ENCODE measurements at regions not wholly inside any gene's neighbourhood (a gene's known extent, or its start where the extent isn't known, plus 50 kb on each side); places are given as distances from the start of the nearest gene placed in this dataset.
A peak's percentile ranks its signal among the peaks of the same experiment; 100 is the strongest.

- peak in 8 of 11 donors; percentile 7 to 34 (median 19) for DNase-seq (ENCODE audit: extremely low read depth in 1 of 11, low read depth in 9 of 11, low spot score in 4 of 11)
Observed at GRCh38 chr20:11451793-11452291, 465.9 kb upstream of the BTBD3 start.

GRCh38 chr20:11452326-11452725 lies 465.4 kb upstream of the BTBD3 start:
- DNase-seq (ENCODE audit: extremely low read depth in 1 of 11, low read depth in 9 of 11, low spot score in 4 of 11) = no peak

GRCh38 chr20:11453430-11453829 lies 464.3 kb upstream of the BTBD3 start:
- DNase-seq (ENCODE audit: extremely low read depth in 1 of 11, low read depth in 9 of 11, low spot score in 4 of 11) = no peak

DNA sequence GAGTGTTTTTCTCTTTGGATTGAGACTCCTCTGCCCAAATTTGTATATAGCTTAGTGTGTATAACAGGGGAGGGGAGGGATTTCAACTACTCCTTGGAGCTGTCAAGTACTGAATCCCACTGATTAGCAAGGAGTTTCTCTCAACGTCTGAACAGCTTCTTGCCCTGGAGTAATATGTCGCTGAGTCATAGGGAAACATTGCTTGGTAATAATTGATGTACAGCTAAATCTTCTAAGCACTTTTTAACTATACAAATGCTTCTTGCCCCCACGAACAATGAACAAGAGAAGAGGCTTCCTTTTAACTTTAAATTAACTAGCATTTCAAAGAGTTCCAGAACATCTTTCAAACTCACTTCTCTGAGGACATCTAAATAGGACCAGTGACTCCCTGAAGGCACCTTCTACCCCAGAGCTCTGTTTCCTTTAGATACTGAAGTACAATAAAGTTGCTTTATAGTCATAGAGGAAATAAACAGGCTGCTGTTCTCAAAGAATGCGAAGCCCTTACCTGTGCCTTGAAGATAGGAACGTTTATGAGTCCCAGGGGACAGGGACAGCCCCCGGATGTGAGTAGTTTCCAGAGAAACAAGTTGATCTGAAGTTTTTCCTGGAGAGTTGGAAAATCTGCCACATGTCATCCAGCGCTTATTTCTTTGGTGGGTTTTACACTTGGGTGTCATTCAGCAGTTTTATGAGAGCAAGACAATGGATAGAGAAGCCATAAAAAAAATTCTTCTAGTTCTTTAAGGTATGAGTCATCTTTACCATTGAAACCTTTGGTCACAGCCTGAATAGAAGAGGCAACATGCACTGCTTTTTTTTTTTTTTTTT lies 462.5 kb upstream of the BTBD3 start:
- DNase-seq (ENCODE audit: extremely low read depth in 1 of 11, low read depth in 9 of 11, low spot score in 4 of 11) = no peak

GRCh38 chr20:11457488-11457887 lies 460.2 kb upstream of the BTBD3 start:
- DNase-seq (ENCODE audit: extremely low read depth in 1 of 11, low read depth in 9 of 11, low spot score in 4 of 11) = no peak

GRCh38 chr20:11459090-11459890 lies 458.4 kb upstream of the BTBD3 start:
- no peak for DNase-seq (ENCODE audit: extremely low read depth in 1 of 11, low read depth in 9 of 11, low spot score in 4 of 11)

GRCh38 chr20:11467436-11467835 lies 450.3 kb upstream of the BTBD3 start:
- DNase-seq (ENCODE audit: extremely low read depth in 1 of 11, low read depth in 9 of 11, low spot score in 4 of 11) = no peak

- no peak for DNase-seq (ENCODE audit: extremely low read depth in 1 of 11, low read depth in 9 of 11, low spot score in 4 of 11)
Observed at GRCh38 chr20:11468880-11469279, 448.8 kb upstream of the BTBD3 start.

DNA sequence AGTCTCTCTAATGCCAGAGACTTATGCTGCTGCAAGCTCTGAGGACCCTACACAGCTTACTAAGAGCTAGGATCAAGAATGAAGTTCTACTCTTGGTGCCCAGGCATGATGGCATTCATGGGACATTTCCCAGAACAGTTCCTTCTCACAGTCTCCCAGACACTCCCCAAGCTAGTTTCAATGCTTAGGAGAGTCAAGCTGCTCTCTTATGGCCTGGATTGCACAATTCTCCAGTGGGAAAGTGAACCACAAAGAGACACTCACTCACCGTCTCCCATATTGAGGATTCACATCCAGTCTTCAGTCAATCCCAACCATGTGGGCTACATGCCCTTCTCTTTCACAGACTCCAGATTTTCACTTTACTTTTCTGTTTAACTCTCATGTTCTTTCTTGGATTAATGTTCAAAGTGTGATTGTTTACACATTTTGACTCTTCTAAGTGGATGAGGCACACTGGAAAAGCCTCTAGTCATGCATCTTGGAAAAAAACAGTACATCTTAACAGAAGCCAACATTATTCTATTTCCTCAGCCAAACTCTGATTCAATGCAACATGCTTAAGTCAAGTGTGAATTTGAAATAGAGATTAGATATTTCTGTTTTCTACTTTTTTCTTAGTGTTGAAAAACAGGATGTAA lies 447.8 kb upstream of the BTBD3 start:
- no peak for DNase-seq (ENCODE audit: extremely low read depth in 1 of 11, low read depth in 9 of 11, low spot score in 4 of 11)

- DNase-seq (ENCODE audit: extremely low read depth in 1 of 11, low read depth in 9 of 11, low spot score in 4 of 11) = no peak
Observed at GRCh38 chr20:11473983-11474382, 443.7 kb upstream of the BTBD3 start.

GRCh38 chr20:11483697-11484096 lies 434.0 kb upstream of the BTBD3 start:
- DNase-seq (ENCODE audit: extremely low read depth in 1 of 11, low read depth in 9 of 11, low spot score in 4 of 11) = no peak

- DNase-seq (ENCODE audit: extremely low read depth in 1 of 11, low read depth in 9 of 11, low spot score in 4 of 11) = no peak
Observed at GRCh38 chr20:11484479-11484878, 433.2 kb upstream of the BTBD3 start.

- no peak for DNase-seq (ENCODE audit: extremely low read depth in 1 of 11, low read depth in 9 of 11, low spot score in 4 of 11)
Observed at GRCh38 chr20:11492386-11492785, 425.3 kb upstream of the BTBD3 start.

- DNase-seq (ENCODE audit: extremely low read depth in 1 of 11, low read depth in 9 of 11, low spot score in 4 of 11) = no peak
Observed at GRCh38 chr20:11492846-11493245, 424.8 kb upstream of the BTBD3 start.

GRCh38 chr20:11496380-11496779 lies 421.3 kb upstream of the BTBD3 start:
- no peak for DNase-seq (ENCODE audit: extremely low read depth in 1 of 11, low read depth in 9 of 11, low spot score in 4 of 11)

GRCh38 chr20:11497545-11497944 lies 420.1 kb upstream of the BTBD3 start:
- no peak for DNase-seq (ENCODE audit: extremely low read depth in 1 of 11, low read depth in 9 of 11, low spot score in 4 of 11)

GRCh38 chr20:11499101-11499634 lies 418.5 kb upstream of the BTBD3 start:
- no peak for DNase-seq (ENCODE audit: extremely low read depth in 1 of 11, low read depth in 9 of 11, low spot score in 4 of 11)

DNA sequence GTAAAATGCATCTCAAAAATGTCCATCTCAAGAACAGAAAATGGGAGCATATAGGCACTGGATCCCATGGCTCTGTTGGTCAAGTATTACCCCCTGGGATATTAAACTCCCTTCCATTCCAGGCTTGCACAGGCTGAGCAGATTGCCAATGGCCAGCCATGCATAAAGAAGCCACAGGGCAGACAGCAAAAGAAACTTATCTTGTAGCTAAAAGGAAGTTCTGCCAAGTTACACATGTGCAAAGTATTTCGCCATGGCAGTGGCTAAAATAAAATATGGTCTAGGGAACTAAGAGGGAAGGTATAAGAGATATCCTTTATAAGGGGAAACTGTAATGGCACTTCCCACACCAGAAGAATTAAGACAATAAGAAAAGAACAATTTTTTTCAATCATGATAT lies 415.6 kb upstream of the BTBD3 start:
- DNase-seq (ENCODE audit: extremely low read depth in 1 of 11, low read depth in 9 of 11, low spot score in 4 of 11) = no peak

GRCh38 chr20:11502671-11503070 lies 415.0 kb upstream of the BTBD3 start:
- DNase-seq (ENCODE audit: extremely low read depth in 1 of 11, low read depth in 9 of 11, low spot score in 4 of 11) = no peak

GRCh38 chr20:11509776-11510175 lies 407.9 kb upstream of the BTBD3 start:
- no peak for DNase-seq (ENCODE audit: extremely low read depth in 1 of 11, low read depth in 9 of 11, low spot score in 4 of 11)

Data from renal cortex interstitium (tissue), 11 donors.